Small intestine (tissue), 7 donors: ENCODE measurements at regions not wholly inside any gene's neighbourhood (a gene's known extent, or its start where the extent isn't known, plus 50 kb on each side); places are given as distances from the start of the nearest gene placed in this dataset.

Experiments
- DNase-seq, 2 donors: peaks; one replicate each; pipeline versions ENCODE4 v3.0.0 to v3.0.0-alpha.2; 2013
- FAIRE-seq: peaks from 2 replicates; lab custom pipeline; 2012; peaks lifted over from hg19 to GRCh38; lab: Jason Lieb, UNC
- H3K27ac ChIP-seq, 3 donors: one replicate each; pipeline ENCODE4 v1.5.1; 2013; ENCODE audit warnings: low read length in 2 of 3, mild to moderate bottlenecking in 2 of 3, control low read depth in 1 of 3, inconsistent platforms in 1 of 3, low read depth in 1 of 3, moderate library complexity in 1 of 3
- H3K27me3 ChIP-seq, 3 donors: one replicate each; pipeline ENCODE4 v1.6.1; 2013; ENCODE audit warnings: low read length in 3 of 3, inconsistent platforms in 1 of 3; ENCODE audit not compliant: control insufficient read depth in 3 of 3, insufficient read depth in 3 of 3
- H3K36me3 ChIP-seq, 3 donors: one replicate each; pipeline ENCODE4 v1.6.1; 2013; ENCODE audit warnings: low read length in 3 of 3, inconsistent platforms in 1 of 3, low read depth in 1 of 3, mild to moderate bottlenecking in 1 of 3, moderate library complexity in 1 of 3; ENCODE audit not compliant: control insufficient read depth in 3 of 3, insufficient read depth in 2 of 3
- H3K4me1 ChIP-seq, 3 donors: one replicate each; pipeline ENCODE4 v1.6.1; 2013; ENCODE audit warnings: low read length in 2 of 3, inconsistent platforms in 1 of 3, low read depth in 1 of 3, mild to moderate bottlenecking in 1 of 3, moderate library complexity in 1 of 3; ENCODE audit not compliant: control insufficient read depth in 3 of 3, insufficient read depth in 2 of 3
- H3K4me3 ChIP-seq, 3 donors: one replicate each; pipeline ENCODE4 v1.5.1; 2013; ENCODE audit warnings: low read length in 3 of 3, control low read depth in 1 of 3, inconsistent platforms in 1 of 3, low read depth in 1 of 3, mild to moderate bottlenecking in 1 of 3, moderate library complexity in 1 of 3
- H3K9me3 ChIP-seq, 2 donors: one replicate each; pipeline ENCODE4 v1.6.1; 2013; ENCODE audit warnings: low read depth in 1 of 2, low read length in 1 of 2; ENCODE audit not compliant: control insufficient read depth in 2 of 2, insufficient read depth in 1 of 2
- WGBS, 3 donors: extraction: QIAGEN DNeasy Blood & Tissue Kit; methylation state at CpG; one replicate each; pipeline ENCODE4 v1.1.7; 2013; 5-methylcytosine and 5-hydroxymethylcytosine counted together
- donor health status: healthy with polysubstance abuse.
- donor health status: control.
- donor health status: control.
- donor health status: Bipolar disorder and iron deficiency.
- donor health status: healthy.

DNA sequence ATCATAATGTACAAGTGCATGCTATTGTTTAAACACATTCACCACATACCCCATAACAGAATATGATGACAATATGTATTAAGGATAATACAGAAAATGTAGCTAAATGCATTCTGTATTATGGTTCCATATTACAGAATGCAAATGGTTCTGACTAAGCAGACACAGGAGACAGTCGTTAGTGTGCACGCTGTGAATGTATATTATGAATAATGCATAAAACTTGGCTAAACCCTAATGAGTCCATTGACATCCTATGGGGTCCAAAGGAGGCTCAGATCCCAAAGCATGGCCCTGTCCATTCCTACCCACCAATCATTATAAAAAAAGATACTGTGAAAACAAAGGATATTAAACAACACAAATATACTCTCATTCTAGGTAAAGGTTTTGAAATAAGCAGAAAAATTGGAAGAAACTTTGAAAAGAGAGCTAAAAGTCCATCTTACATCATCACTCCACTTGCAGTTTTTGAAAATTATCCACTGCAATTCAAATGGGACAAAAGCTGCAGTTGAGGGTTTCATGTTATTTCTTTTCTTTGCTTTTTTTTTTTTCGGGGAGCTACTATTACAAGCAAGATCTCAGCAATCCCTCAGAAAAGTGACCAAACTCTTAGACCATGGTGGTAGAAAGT is 415.1 kb downstream of the BCAT1 start:
- Histone ChIP-seq H3K27me3 (no peaks in the 10 kb centered on the region), H3K9me3 (no peaks in the 10 kb centered on the region), H3K4me1 (peaks cover 0 to 3% (median 0%) of the 10 kb centered on the region in 3 donors), H3K36me3 (no peaks in the 10 kb centered on the region), H3K4me3 (no peak overlapping the region), H3K27ac (no peak overlapping the region)
- 84 to 91% (median 89%) methylated on average over 3 of the region's 3 CpGs for WGBS, 3 donors
- no peak for FAIRE-seq
- DNase-seq, result no peak

DNA sequence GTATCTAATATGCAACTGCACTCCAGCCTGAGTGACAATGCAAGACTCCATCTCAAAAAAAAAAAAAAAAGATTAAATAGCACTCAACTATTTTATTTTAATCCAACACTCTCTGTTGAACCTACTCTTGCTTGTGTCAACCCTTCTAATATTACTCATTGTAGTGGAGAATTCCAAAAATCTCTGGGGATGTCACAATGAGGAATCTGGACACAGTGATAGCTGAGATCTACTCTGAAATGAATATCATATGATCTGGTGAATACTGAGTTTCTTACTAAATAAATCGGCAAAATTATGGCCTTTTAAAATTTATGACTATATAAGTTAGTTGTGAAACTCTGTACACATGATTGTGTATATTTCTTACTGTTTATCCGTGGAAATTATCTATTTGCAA is 418.2 kb downstream of the BCAT1 start:
- WGBS, 3 donors, result 61 to 77% (median 62%) methylated on average over 2 of the region's 2 CpGs
- H3K9me3 ChIP-seq, result no peaks in the 10 kb centered on the region
- DNase-seq (no peak), FAIRE-seq (no peak)
- H3K4me3 ChIP-seq, result no peak overlapping the region
- no peaks in the 10 kb centered on the region for H3K27me3 ChIP-seq
- peaks cover 0 to under 1% (median 0%) of the 10 kb centered on the region in 3 donors for H3K4me1 ChIP-seq
- H3K27ac ChIP-seq, result no peak overlapping the region
- no peaks in the 10 kb centered on the region for H3K36me3 ChIP-seq

DNA sequence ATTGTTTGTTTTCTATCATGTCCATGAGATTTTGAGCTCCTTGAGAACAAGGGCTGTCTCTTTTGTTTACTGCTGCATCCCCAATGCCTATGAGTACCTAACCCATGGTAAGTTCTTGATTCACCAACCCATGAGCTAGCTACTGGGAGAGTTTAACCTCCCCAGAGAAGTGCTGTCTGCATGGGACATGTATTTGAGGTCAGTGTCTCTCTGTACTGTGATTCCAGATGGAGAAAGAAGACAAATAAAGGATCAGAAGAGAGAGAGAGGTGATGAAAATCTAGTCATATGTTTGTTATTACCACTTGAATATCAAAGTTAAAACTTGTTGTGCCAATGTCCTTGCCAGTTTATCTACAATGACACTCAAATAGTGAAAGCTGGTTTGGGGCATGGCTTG is 421.8 kb downstream of the BCAT1 start:
- Histone ChIP-seq H3K27me3 (no peaks in the 10 kb centered on the region), H3K9me3 (no peaks in the 10 kb centered on the region), H3K27ac (no peak overlapping the region), H3K36me3 (no peaks in the 10 kb centered on the region), H3K4me1 (no peaks in the 10 kb centered on the region), H3K4me3 (no peak overlapping the region)
- no peak for DNase-seq
- FAIRE-seq, result no peak

DNA sequence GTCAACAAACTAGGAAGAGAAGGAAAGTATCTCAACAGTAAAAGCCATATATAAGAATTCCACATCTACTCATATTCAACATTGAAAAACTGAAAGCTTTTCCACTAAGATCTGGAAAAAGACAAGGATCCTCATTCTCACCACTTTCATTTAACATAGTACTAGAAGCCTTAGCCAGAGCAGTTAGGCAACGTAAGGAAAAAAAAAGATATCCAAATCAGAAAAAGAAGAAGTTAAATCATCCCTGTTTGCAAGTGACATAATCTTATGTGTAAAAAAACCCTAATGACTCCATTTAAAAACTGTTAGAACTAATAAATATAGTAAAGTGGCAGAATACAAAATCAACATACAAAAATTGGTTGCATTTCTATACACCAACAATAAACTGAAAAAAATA is 426.2 kb downstream of the BCAT1 start:
- FAIRE-seq (no peak), DNase-seq (no peak)
- Histone ChIP-seq H3K27ac (no peak overlapping the region), H3K9me3 (peaks cover 0 to 4% of the 10 kb centered on the region in 2 donors), H3K36me3 (no peaks in the 10 kb centered on the region), H3K4me1 (no peaks in the 10 kb centered on the region), H3K4me3 (no peak overlapping the region), H3K27me3 (no peaks in the 10 kb centered on the region)
- 84 to 88% (median 86%) methylated on average over 1 of the region's 1 CpG for WGBS, 3 donors

DNA sequence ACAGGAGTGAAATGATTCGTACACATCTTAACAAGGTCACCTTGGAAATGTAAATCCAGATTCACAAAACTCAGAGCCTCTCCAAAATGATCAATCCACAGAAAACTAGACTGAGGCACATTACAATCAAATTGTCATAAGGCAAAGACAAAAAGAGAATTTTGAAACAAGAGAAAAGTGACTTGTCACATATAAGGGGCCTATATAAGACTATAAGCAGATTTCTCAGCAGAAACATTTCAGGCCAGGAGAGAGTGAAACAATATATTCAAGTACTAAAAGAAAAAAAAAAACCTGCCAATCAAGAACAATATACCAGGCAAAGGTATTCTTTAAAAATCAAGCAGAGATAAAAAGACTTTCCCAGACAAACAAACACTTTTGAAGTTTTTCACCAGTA is 429.1 kb downstream of the BCAT1 start:
- Histone ChIP-seq H3K9me3 (peaks cover 0 to 4% of the 10 kb centered on the region in 2 donors), H3K27me3 (no peaks in the 10 kb centered on the region), H3K36me3 (no peaks in the 10 kb centered on the region), H3K4me1 (no peaks in the 10 kb centered on the region), H3K4me3 (no peak overlapping the region), H3K27ac (no peak overlapping the region)
- DNase-seq (no peak), FAIRE-seq (no peak)
- WGBS, 3 donors, result 86 to 93% (median 91%) methylated on average over 1 of the region's 1 CpG

DNA sequence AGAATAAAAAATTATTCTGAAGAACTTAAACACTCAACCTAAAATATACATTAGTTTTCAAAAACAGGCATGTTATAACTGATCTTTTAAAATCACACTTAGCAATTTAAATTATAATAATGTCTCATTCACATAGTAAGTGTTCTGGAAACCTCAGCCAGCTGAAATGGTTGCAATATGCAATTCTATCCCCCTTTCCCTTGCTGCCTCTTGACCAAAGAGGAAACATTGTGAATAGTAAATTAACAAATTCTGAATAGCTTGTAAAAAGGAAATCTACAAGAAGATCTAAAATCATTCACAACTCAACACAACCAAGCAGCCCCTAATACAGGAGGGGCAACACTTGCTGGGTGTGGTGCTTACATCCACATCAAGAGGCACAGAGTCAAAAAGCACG is 431.9 kb downstream of the BCAT1 start:
- Histone ChIP-seq H3K27me3 (no peaks in the 10 kb centered on the region), H3K9me3 (peaks cover 0 to 4% of the 10 kb centered on the region in 2 donors), H3K4me1 (no peaks in the 10 kb centered on the region), H3K27ac (no peak overlapping the region), H3K36me3 (no peaks in the 10 kb centered on the region), H3K4me3 (no peak overlapping the region)
- FAIRE-seq (no peak), DNase-seq (no peak)
- 60 to 65% (median 64%) methylated on average over 1 of the region's 1 CpG for WGBS, 3 donors

DNA sequence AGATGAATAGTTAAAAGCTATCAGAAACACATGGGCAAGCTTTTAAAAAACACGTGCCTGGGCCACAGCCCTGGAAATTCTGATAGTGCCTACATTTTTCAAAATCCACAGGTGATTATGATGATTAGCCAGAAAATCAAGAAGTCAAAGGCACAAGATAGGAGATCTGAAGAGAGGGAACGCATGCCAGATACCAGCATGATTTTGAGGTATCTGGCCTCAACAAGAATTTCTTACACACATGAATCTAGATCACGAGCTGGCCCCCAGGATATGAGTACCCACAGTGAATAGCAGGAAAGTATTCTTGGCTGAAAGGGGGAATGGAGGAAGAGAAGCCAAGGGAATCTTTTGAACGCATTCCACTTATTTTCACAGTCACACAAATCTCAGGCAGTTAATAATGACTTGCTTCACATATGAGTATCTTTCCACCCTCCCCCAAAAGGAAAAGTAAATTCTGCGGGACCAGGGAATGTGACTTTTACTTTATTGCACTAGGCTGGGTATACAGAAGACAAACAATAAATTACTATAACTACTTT is 438.2 kb downstream of the BCAT1 start:
- no peaks in the 10 kb centered on the region for H3K27me3 ChIP-seq
- FAIRE-seq, result no peak

DNA sequence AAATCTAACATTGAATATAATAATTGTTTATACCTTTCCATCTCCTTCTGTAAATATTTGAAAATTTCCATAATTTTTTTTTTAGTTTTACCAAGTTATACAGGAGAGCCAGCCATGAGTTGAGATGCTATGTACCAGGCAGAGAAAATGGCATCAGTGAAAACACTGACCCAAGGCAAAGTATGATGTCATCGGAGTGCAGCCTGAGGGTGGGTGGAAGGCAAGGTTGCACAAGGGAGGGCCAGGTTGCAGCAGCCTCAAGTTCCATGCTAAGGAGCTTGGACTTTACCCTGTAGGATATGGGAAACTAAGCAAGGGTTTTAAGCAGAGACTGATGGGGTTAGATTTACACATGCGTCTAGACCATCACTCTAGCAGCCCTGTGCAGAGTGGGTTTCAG is 441.1 kb downstream of the BCAT1 start:
- WGBS, 3 donors, result 90 to 97% (median 96%) methylated on average over 2 of the region's 2 CpGs
- H3K4me1 ChIP-seq, result no peaks in the 10 kb centered on the region
- no peaks in the 10 kb centered on the region for H3K27me3 ChIP-seq
- DNase-seq (no peak), FAIRE-seq (no peak)
- no peaks in the 10 kb centered on the region for H3K36me3 ChIP-seq
- H3K27ac ChIP-seq, result no peak overlapping the region
- no peak overlapping the region for H3K4me3 ChIP-seq
- H3K9me3 ChIP-seq, result no peaks in the 10 kb centered on the region

More for the DNA sequence above, 438.2 kb downstream of the BCAT1 start:
- no peaks in the 10 kb centered on the region for H3K4me1 ChIP-seq
- WGBS, 3 donors, result 63 to 74% (median 67%) methylated on average over 5 of the region's 5 CpGs
- H3K36me3 ChIP-seq, result no peaks in the 10 kb centered on the region
- DNase-seq, result no peak
- H3K27ac ChIP-seq, result no peak overlapping the region
- H3K4me3 ChIP-seq, result no peak overlapping the region
- no peaks in the 10 kb centered on the region for H3K9me3 ChIP-seq
